ENCODE measurements at regions not wholly inside any gene's neighbourhood (a gene's known extent, or its start where the extent isn't known, plus 50 kb on each side); places are given as distances from the start of the nearest gene placed in this dataset.

DNA sequence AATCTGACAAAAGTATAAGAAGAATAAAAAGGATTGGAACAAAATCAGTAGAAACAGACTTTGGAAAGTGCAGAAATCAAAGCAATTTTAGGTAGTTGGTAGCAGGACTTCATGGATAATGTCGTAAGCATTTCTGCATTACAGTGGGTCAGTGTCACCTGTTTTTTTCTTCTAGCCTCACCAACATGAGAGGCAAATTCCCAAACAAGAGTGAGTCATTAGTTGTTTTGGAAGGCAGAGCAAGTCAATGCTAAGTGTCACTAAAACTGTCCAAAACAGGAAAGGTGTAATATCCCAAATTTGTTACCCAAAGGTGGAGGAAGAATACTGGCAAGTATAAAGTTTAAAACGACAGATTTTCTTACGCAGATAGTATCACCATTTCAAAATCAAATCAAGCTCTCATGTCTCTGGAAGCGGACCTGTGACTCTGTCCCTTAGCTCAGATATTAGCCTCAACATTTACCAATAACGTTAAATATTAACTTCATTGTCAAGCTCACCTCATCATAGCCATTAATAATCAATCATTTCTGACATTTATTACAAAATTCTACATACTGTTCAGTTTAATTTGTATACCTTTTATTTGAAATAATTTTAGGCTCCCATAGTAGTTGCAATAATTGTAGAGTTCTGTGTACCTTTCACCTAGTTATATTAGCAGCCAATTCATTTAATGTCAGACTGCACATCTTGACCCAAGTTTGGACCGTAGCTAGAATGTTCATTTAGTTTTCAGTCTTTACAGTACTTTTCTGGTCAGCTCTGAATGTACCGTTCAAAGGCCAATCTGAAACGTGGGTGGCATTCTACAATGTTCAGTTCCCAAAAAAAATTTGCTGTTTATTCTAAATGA, 901.2 kb upstream of the COX7C start:
- ATAC-seq = no peak
- CTCF ChIA-PET = no interaction called here
- DNase-seq (ENCODE audit: low spot score) = no peak
- TF ChIP-seq ELF4 (CRISPR knock-in tag; IDR thresholded peaks at IDR 0.05; ENCODE audit: low read depth) (no peak), TCF7 (CRISPR knock-in tag; IDR thresholded peaks at IDR 0.05; ENCODE audit: low read depth) (no peak), ZNF423 (CRISPR knock-in tag; IDR thresholded peaks at IDR 0.05) (no peak), MYBL2 (CRISPR knock-in tag; IDR thresholded peaks at IDR 0.05) (no peak), PRRX2 (CRISPR knock-in tag; IDR thresholded peaks at IDR 0.05) (no peak), ZNF281 (CRISPR knock-in tag; IDR thresholded peaks at IDR 0.05) (no peak), HMGXB4 (CRISPR knock-in tag; IDR thresholded peaks at IDR 0.05) (no peak)
- TF ChIP-seq, protein P1, sequence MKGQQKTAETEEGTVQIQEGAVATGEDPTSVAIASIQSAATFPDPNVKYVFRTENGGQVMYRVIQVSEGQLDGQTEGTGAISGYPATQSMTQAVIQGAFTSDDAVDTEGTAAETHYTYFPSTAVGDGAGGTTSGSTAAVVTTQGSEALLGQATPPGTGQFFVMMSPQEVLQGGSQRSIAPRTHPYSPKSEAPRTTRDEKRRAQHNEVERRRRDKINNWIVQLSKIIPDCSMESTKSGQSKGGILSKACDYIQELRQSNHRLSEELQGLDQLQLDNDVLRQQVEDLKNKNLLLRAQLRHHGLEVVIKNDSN (CRISPR knock-in tag; IDR thresholded peaks at IDR 0.05) = no peak
- Mint-ChIP-seq H3K4me3 (no peak overlapping the region), H3K4me1 (no peaks in the 10 kb centered on the region), H3K27me3 (ENCODE audit: low read depth) (no peaks in the 10 kb centered on the region), H3K36me3 (no peaks in the 10 kb centered on the region), H3K27ac (no peak overlapping the region), H3K9me3 (no peaks in the 10 kb centered on the region)
- POLR2A ChIA-PET = no interaction called here

DNA sequence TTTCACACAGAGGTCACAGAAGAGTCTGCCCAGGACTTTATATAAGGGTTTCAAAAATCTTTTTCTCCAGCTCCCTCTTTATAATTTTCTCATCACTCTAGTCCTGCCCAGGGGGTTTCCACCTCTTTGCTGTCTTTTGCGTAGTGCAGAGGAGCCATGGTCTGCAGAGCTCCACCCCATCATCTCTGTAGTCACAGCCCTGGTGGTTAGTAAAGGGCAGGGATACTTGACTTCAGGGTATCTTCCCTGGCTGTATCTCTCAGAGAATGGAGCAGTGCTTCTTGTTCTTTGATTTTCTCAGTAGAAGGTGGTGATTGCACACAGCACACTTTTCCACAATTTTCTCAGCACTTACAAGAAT, 900.6 kb upstream of the COX7C start:
- Mint-ChIP-seq H3K4me1 (no peaks in the 10 kb centered on the region), H3K27ac (no peak overlapping the region), H3K4me3 (no peak overlapping the region), H3K9me3 (peaks cover 3% of the 10 kb centered on the region; the same call in 1 of the 2 replicates), H3K36me3 (no peaks in the 10 kb centered on the region), H3K27me3 (ENCODE audit: low read depth) (no peaks in the 10 kb centered on the region)
- TF ChIP-seq, protein P2, sequence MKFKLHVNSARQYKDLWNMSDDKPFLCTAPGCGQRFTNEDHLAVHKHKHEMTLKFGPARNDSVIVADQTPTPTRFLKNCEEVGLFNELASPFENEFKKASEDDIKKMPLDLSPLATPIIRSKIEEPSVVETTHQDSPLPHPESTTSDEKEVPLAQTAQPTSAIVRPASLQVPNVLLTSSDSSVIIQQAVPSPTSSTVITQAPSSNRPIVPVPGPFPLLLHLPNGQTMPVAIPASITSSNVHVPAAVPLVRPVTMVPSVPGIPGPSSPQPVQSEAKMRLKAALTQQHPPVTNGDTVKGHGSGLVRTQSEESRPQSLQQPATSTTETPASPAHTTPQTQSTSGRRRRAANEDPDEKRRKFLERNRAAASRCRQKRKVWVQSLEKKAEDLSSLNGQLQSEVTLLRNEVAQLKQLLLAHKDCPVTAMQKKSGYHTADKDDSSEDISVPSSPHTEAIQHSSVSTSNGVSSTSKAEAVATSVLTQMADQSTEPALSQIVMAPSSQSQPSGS (CRISPR knock-in tag; IDR thresholded peaks at IDR 0.05; ENCODE audit: borderline replicate concordance, low read depth) = no peak
- TF ChIP-seq TCF7 (CRISPR knock-in tag; IDR thresholded peaks at IDR 0.05; ENCODE audit: low read depth) = no peak
- TF ChIP-seq TP53 (CRISPR knock-in tag; IDR thresholded peaks at IDR 0.05) = no peak
- ATAC-seq (no peak), DNase-seq (ENCODE audit: low spot score) (no peak)
- POLR2A ChIA-PET = no interaction called here
- CTCF ChIA-PET = no interaction called here

DNA sequence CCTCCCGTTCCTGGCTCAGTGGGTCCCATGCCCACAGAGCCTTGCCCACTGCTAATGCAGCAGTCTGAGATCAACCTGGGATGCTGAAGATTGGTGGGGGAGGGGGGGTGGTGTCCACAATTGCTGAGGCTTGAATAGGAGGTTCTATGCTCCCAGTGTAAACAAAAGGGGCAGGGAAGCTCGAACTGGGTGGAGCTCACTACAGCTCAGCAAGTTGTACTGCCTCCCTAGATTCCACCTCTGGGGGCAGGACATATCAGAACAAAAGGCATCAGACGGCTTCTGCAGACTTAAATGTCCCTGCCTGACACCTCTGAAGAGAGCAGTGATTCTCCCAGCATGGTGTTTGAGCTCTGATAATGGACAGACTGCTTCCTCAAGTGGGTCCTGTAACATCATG, 885.6 kb upstream of the COX7C start:
- H3K4me1 Mint-ChIP-seq = no peaks in the 10 kb centered on the region
- DNase-seq (ENCODE audit: low spot score) = no peak
- ChIA-PET CTCF (interaction anchor here (1.1 kb wide), 1 partner anchor 12 kb away, joined by 3 read pairs; no protein-coding TSS in a partner anchor), POLR2A (no interaction called here)
- no peak overlapping the region for H3K27ac Mint-ChIP-seq
- H3K9me3 Mint-ChIP-seq = peaks cover 30% of the 10 kb centered on the region
- no peak overlapping the region for H3K4me3 Mint-ChIP-seq
- no peaks in the 10 kb centered on the region for H3K27me3 Mint-ChIP-seq (ENCODE audit: low read depth)
- ATAC-seq = peak; percentile 60
- peaks cover 13% of the 10 kb centered on the region; the same call in 1 of the 2 replicates for H3K36me3 Mint-ChIP-seq
- TF ChIP-seq, protein P1 (CRISPR knock-in tag; IDR thresholded peaks at IDR 0.05) = no peak
- no peak for TF ChIP-seq ZMAT4 (CRISPR knock-in tag; IDR thresholded peaks at IDR 0.05)
- TF ChIP-seq, protein P3, sequence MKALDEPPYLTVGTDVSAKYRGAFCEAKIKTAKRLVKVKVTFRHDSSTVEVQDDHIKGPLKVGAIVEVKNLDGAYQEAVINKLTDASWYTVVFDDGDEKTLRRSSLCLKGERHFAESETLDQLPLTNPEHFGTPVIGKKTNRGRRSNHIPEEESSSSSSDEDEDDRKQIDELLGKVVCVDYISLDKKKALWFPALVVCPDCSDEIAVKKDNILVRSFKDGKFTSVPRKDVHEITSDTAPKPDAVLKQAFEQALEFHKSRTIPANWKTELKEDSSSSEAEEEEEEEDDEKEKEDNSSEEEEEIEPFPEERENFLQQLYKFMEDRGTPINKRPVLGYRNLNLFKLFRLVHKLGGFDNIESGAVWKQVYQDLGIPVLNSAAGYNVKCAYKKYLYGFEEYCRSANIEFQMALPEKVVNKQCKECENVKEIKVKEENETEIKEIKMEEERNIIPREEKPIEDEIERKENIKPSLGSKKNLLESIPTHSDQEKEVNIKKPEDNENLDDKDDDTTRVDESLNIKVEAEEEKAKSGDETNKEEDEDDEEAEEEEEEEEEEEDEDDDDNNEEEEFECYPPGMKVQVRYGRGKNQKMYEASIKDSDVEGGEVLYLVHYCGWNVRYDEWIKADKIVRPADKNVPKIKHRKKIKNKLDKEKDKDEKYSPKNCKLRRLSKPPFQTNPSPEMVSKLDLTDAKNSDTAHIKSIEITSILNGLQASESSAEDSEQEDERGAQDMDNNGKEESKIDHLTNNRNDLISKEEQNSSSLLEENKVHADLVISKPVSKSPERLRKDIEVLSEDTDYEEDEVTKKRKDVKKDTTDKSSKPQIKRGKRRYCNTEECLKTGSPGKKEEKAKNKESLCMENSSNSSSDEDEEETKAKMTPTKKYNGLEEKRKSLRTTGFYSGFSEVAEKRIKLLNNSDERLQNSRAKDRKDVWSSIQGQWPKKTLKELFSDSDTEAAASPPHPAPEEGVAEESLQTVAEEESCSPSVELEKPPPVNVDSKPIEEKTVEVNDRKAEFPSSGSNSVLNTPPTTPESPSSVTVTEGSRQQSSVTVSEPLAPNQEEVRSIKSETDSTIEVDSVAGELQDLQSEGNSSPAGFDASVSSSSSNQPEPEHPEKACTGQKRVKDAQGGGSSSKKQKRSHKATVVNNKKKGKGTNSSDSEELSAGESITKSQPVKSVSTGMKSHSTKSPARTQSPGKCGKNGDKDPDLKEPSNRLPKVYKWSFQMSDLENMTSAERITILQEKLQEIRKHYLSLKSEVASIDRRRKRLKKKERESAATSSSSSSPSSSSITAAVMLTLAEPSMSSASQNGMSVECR (CRISPR knock-in tag; IDR thresholded peaks at IDR 0.05; ENCODE audit: borderline replicate concordance) = no peak
- no peak for TF ChIP-seq NR2C2 (CRISPR knock-in tag; IDR thresholded peaks at IDR 0.05)
- TF ChIP-seq ATF6 (CRISPR knock-in tag; IDR thresholded peaks at IDR 0.05) = no peak
- no peak for TF ChIP-seq SP1 (CRISPR knock-in tag; conservative IDR thresholded peaks at IDR 0.05)
- no peak for TF ChIP-seq SMAD4 (CRISPR knock-in tag; IDR thresholded peaks at IDR 0.05)
